NCI-H748 (cell line): ENCODE measurements at regions not wholly inside any gene's neighbourhood (a gene's known extent, or its start where the extent isn't known, plus 50 kb on each side); places are given as distances from the start of the nearest gene placed in this dataset.
"Not testable (repeated sequence)": the region's sequence is repeated elsewhere in the genome, so short reads cannot be mapped to it uniquely, and the experiment has no call there.

Experiments
- DNase-seq: peaks from one replicate; lab custom pipeline; 2025; ENCODE audit not compliant: unreplicated experiment; lab: John Stamatoyannopoulos, UW

- DNase-seq = not testable (repeated sequence)
These were observed 111.9 kb upstream of the RRN3 start for GRCh38 chr16:15205939-15206338.

DNA sequence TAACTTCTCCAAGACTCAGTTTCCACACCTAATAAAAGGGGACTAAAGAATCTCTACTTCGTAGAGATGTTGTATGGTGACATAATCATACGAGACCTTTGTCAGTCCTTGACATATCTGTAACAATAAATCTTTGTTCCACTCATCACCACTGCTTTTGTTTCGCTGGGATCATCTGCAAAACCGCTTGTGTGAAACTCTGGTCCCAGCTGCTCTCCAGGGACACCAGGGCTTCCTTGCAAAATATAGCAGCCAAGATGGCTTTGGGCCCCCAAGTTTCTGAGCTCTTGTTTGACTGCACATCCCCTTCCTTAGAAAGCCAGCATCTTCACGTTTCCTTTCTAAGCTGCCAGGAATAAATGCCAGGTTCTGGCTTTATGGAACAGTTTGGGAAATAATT, 110.5 kb upstream of the RRN3 start:
- DNase-seq = not testable (repeated sequence)

- DNase-seq = not testable (repeated sequence)
These were observed 98.7 kb upstream of the RRN3 start for GRCh38 chr16:15192813-15193212.

- not testable (repeated sequence) for DNase-seq
These were observed 98.1 kb upstream of the RRN3 start for GRCh38 chr16:15192197-15192596.

DNA sequence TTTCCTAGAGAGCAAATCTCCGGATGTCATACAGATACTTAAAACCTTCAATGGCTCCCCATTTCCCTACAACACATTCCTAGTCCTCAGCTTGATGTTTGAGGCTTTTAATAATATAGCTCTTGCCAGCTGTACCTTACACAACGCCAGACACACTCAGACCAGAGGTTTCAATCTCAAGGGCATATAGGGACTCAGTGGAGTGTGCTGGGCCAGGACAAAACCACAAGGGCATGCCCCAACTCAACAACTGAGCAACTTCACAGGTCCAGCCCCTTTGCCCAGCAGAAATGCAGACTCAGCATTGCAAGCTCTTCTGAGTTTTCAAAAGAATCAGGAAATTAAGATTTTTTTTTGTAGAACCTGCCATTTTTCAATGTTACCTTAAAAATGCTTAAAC, 95.4 kb upstream of the RRN3 start:
- not testable (repeated sequence) for DNase-seq
